ENCODE measurements at regions not wholly inside any gene's neighbourhood (a gene's known extent, or its start where the extent isn't known, plus 50 kb on each side); places are given as distances from the start of the nearest gene placed in this dataset.

DNA sequence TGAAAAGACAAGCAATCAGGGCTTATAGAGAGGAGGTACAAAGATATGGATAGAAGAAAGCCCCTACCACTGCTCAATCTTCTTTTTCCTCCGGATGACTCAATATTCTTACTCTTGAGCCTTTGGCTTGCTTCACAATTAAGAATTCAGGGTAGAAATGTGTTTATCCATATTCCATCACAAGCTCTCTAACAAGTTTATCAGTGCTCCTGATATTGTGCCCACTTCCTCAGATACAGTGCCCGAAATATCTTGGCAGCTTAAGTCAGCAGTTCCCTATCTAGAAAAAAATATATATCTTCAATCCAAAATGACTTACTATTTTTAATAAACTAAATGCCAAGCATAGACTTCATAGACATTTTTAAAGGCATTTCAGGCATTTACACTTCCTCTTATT is 255.1 kb upstream of the FAT3 start:
- TF ChIP-seq POLR2AphosphoS5 (IDR thresholded peaks at IDR 0.05; ENCODE audit: low read depth, low read length), result no peak
- TF ChIP-seq, protein P1, sequence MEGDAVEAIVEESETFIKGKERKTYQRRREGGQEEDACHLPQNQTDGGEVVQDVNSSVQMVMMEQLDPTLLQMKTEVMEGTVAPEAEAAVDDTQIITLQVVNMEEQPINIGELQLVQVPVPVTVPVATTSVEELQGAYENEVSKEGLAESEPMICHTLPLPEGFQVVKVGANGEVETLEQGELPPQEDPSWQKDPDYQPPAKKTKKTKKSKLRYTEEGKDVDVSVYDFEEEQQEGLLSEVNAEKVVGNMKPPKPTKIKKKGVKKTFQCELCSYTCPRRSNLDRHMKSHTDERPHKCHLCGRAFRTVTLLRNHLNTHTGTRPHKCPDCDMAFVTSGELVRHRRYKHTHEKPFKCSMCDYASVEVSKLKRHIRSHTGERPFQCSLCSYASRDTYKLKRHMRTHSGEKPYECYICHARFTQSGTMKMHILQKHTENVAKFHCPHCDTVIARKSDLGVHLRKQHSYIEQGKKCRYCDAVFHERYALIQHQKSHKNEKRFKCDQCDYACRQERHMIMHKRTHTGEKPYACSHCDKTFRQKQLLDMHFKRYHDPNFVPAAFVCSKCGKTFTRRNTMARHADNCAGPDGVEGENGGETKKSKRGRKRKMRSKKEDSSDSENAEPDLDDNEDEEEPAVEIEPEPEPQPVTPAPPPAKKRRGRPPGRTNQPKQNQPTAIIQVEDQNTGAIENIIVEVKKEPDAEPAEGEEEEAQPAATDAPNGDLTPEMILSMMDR (IDR thresholded peaks at IDR 0.05), result no peak
- TF ChIP-seq, protein P2, sequence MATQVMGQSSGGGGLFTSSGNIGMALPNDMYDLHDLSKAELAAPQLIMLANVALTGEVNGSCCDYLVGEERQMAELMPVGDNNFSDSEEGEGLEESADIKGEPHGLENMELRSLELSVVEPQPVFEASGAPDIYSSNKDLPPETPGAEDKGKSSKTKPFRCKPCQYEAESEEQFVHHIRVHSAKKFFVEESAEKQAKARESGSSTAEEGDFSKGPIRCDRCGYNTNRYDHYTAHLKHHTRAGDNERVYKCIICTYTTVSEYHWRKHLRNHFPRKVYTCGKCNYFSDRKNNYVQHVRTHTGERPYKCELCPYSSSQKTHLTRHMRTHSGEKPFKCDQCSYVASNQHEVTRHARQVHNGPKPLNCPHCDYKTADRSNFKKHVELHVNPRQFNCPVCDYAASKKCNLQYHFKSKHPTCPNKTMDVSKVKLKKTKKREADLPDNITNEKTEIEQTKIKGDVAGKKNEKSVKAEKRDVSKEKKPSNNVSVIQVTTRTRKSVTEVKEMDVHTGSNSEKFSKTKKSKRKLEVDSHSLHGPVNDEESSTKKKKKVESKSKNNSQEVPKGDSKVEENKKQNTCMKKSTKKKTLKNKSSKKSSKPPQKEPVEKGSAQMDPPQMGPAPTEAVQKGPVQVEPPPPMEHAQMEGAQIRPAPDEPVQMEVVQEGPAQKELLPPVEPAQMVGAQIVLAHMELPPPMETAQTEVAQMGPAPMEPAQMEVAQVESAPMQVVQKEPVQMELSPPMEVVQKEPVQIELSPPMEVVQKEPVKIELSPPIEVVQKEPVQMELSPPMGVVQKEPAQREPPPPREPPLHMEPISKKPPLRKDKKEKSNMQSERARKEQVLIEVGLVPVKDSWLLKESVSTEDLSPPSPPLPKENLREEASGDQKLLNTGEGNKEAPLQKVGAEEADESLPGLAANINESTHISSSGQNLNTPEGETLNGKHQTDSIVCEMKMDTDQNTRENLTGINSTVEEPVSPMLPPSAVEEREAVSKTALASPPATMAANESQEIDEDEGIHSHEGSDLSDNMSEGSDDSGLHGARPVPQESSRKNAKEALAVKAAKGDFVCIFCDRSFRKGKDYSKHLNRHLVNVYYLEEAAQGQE (IDR thresholded peaks at IDR 0.05; ENCODE audit: insufficient read depth in 1 of 2, low read depth in 2 of 2, low read length in 1 of 2), result no peak
